Neural cell (in vitro differentiated cells): ENCODE measurements at regions not wholly inside any gene's neighbourhood (a gene's known extent, or its start where the extent isn't known, plus 50 kb on each side); places are given as distances from the start of the nearest gene placed in this dataset.

Source experiments
- H2AFZ ChIP-seq: fragments of 200-600, 300-800 bp; sonication (generic), shearing (Covaris generic); 2 replicates; pipeline ENCODE4 v1.6.0; 2014; ENCODE audit warnings: low read depth, mild to moderate bottlenecking, antibody characterized with exemption, low read length, moderate library complexity
- H3F3A ChIP-seq: fragments of 200-600 bp; shearing (Covaris generic); 2 replicates; pipeline ENCODE4 v1.6.1; 2016; ENCODE audit warnings: mild to moderate bottlenecking, moderate library complexity, mixed read lengths, antibody characterized with exemption, low read length; ENCODE audit not compliant: insufficient read depth, poor library complexity, severe bottlenecking
- H3K27ac ChIP-seq: fragments of 200-600, 300-800 bp; sonication (generic), shearing (Covaris generic); 2 replicates; pipeline ENCODE4 v1.5.1; 2014; ENCODE audit warnings: mild to moderate bottlenecking, low read length, moderate library complexity
- H3K27me3 ChIP-seq: fragments of 300-800, 200-600 bp; sonication (generic), shearing (Covaris generic); 2 replicates; pipeline ENCODE4 v1.6.0; 2014; ENCODE audit warnings: mild to moderate bottlenecking, low read depth, low read length, moderate library complexity; ENCODE audit not compliant: insufficient read depth
- H3K36me3 ChIP-seq: fragments of 300-800, 200-600 bp; sonication (generic), shearing (Covaris generic); 2 replicates; pipeline ENCODE4 v1.5.1; 2014; ENCODE audit warnings: mild to moderate bottlenecking, antibody characterized with exemption, low read length, moderate library complexity; ENCODE audit not compliant: insufficient read depth
- H3K4me2 ChIP-seq: fragments of 300-800, 200-600 bp; sonication (generic), shearing (Covaris generic); 2 replicates; pipeline ENCODE4 v1.6.0; 2014; ENCODE audit warnings: mild to moderate bottlenecking, low read length
- H3K4me3 ChIP-seq: fragments of 300-800, 200-600 bp; sonication (generic), shearing (Covaris generic); 2 replicates; pipeline ENCODE4 v1.5.1; 2014; ENCODE audit warnings: mild to moderate bottlenecking, low read length, moderate library complexity
- H3K79me2 ChIP-seq: fragments of 200-600 bp; shearing (Covaris generic); replicated peaks from 2 replicates; pipeline ENCODE4 v1.6.0; 2014; ENCODE audit warnings: mild to moderate bottlenecking, low read length, moderate library complexity; ENCODE audit not compliant: insufficient read depth
- H3K9ac ChIP-seq: fragments of 300-800, 200-600 bp; sonication (generic), shearing (Covaris generic); 2 replicates; pipeline ENCODE4 v1.6.1; 2016; ENCODE audit warnings: mild to moderate bottlenecking, low read length, mixed read lengths
- H3K9me2 ChIP-seq: fragments of 200-600 bp; shearing (Covaris generic); 2 replicates; pipeline ENCODE4 v1.6.1; 2016; ENCODE audit warnings: mild to moderate bottlenecking, low read length, mixed read lengths; ENCODE audit not compliant: insufficient read depth
- H3K9me3 ChIP-seq: fragments of 200-600, 300-800 bp; sonication (generic), shearing (Covaris generic); 2 replicates; pipeline ENCODE4 v1.6.1; 2016; ENCODE audit warnings: mild to moderate bottlenecking, mixed run types, low read length, moderate library complexity, mixed read lengths
- H4K20me1 ChIP-seq: fragments of 200-600 bp; shearing (Covaris generic); 2 replicates; pipeline ENCODE4 v1.6.1; 2016; ENCODE audit warnings: mild to moderate bottlenecking, mixed run types; ENCODE audit not compliant: insufficient read depth
- CTCF ChIP-seq: fragments of 450-650 bp; IDR thresholded peaks from 2 replicates; pipeline ENCODE4 v1.5.1; 2014; ENCODE audit warnings: antibody characterized with exemption, mild to moderate bottlenecking, moderate library complexity; ENCODE audit not compliant: poor library complexity, severe bottlenecking
- EP300 ChIP-seq: fragments of 450-650 bp; conservative IDR thresholded peaks from 2 replicates; pipeline ENCODE4 v1.6.1; 2014; ENCODE audit warnings: antibody characterized with exemption, mild to moderate bottlenecking, moderate library complexity; ENCODE audit not compliant: poor library complexity, severe bottlenecking
- EZH2 ChIP-seq: fragments of 200-600, 300-800 bp; shearing (Covaris generic), sonication (generic); IDR thresholded peaks from 2 replicates; pipeline ENCODE4 v1.6.1; 2014; ENCODE audit warnings: antibody characterized with exemption, low read length, borderline replicate concordance, mild to moderate bottlenecking; ENCODE audit not compliant: insufficient read depth, poor library complexity, severe bottlenecking
- MXI1 ChIP-seq: fragments of 450-650 bp; conservative IDR thresholded peaks from 2 replicates; pipeline ENCODE4 v1.6.1; 2014; ENCODE audit warnings: antibody characterized with exemption, mild to moderate bottlenecking; ENCODE audit not compliant: poor library complexity, severe bottlenecking
- POLR2AphosphoS5 ChIP-seq: IDR thresholded peaks from 2 replicates; pipeline ENCODE4 v1.6.1; 2012
- RAD21 ChIP-seq: fragments of 450-650 bp; conservative IDR thresholded peaks from 2 replicates; pipeline ENCODE4 v1.6.1; 2014; ENCODE audit warnings: antibody characterized with exemption, mild to moderate bottlenecking, moderate library complexity
- SMC3 ChIP-seq: fragments of 450-650 bp; conservative IDR thresholded peaks from 2 replicates; pipeline ENCODE4 v1.6.1; 2014; ENCODE audit warnings: antibody characterized with exemption, mild to moderate bottlenecking, moderate library complexity; ENCODE audit not compliant: poor library complexity
- TAF1 ChIP-seq: IDR thresholded peaks from 2 replicates; pipeline ENCODE4 v1.6.1; 2012; ENCODE audit warnings: low read depth
- TF ChIP-seq, protein P1 (sequence below): IDR thresholded peaks from 2 replicates; pipeline ENCODE4 v1.6.1; 2012; ENCODE audit warnings: borderline replicate concordance

DNA sequence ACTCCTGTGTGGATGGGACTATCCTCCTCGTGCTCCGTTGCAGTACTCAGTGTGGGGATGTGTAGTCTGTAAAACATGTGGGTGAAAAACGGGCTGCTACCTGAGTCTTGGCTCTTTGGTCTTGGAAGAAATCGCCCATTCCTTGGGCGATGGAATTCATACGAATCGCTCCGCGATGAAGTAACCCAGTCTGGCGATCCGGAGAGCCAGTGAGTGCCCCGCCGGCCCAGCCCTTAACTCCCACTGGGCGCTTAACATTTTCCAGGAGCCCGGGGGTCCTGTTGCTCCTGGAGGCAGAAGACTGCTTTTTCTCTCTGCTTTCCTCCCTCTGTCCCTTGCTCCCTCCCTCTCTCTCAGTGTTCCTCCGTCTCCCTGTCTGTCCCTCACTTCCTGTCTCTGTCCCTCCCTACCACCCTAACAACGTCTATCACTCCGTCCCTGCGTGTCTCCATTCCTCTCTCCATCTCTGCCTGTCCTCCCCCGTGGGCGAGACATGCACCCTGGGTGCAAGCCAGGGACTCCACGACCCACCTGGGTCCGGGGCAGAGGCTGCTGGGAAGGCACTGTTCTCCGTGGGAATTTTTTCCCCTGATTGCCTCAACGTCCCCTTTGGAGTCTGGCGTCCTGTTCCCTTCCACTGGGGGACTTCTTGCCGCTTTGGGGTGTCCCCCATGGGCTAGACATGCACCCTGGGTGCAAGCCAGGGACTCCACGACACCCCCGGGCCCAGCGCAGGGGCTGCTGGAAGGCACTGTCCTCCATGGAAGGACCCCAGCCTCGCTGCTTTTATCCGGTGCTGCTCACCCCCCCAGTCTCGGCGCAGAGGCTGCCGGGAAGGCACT lies 188.6 kb downstream of the ALG10 start:
- Histone ChIP-seq H3F3A (no peaks in the 10 kb centered on the region), H3K27me3 (no peaks in the 10 kb centered on the region), H2AFZ (no peak overlapping the region), H3K9me3 (peaks cover 4% of the 10 kb centered on the region), H3K4me2 (no peak overlapping the region), H3K4me3 (no peak overlapping the region), H3K9ac (no peak overlapping the region), H3K27ac (no peak overlapping the region), H4K20me1 (no peaks in the 10 kb centered on the region), H3K79me2 (no peaks in the 10 kb centered on the region), H3K9me2 (no peaks in the 10 kb centered on the region), H3K36me3 (no peaks in the 10 kb centered on the region)
- TF ChIP-seq EZH2 (no peak), RAD21 (no peak), POLR2AphosphoS5 (no peak), MXI1 (no peak), SMC3 (no peak), EP300 (no peak), TAF1 (no peak), CTCF (no peak)
- TF ChIP-seq, protein P1, sequence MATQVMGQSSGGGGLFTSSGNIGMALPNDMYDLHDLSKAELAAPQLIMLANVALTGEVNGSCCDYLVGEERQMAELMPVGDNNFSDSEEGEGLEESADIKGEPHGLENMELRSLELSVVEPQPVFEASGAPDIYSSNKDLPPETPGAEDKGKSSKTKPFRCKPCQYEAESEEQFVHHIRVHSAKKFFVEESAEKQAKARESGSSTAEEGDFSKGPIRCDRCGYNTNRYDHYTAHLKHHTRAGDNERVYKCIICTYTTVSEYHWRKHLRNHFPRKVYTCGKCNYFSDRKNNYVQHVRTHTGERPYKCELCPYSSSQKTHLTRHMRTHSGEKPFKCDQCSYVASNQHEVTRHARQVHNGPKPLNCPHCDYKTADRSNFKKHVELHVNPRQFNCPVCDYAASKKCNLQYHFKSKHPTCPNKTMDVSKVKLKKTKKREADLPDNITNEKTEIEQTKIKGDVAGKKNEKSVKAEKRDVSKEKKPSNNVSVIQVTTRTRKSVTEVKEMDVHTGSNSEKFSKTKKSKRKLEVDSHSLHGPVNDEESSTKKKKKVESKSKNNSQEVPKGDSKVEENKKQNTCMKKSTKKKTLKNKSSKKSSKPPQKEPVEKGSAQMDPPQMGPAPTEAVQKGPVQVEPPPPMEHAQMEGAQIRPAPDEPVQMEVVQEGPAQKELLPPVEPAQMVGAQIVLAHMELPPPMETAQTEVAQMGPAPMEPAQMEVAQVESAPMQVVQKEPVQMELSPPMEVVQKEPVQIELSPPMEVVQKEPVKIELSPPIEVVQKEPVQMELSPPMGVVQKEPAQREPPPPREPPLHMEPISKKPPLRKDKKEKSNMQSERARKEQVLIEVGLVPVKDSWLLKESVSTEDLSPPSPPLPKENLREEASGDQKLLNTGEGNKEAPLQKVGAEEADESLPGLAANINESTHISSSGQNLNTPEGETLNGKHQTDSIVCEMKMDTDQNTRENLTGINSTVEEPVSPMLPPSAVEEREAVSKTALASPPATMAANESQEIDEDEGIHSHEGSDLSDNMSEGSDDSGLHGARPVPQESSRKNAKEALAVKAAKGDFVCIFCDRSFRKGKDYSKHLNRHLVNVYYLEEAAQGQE = no peak

GRCh38 chr12:34212651-34213050 lies 190.4 kb downstream of the ALG10 start:
- Histone ChIP-seq H2AFZ (no peak overlapping the region), H3K4me3 (no peak overlapping the region), H3K79me2 (no peaks in the 10 kb centered on the region), H3F3A (no peaks in the 10 kb centered on the region), H3K36me3 (no peaks in the 10 kb centered on the region), H3K9me3 (peaks cover 4% of the 10 kb centered on the region), H3K27me3 (no peaks in the 10 kb centered on the region), H3K9me2 (no peaks in the 10 kb centered on the region), H3K4me2 (no peak overlapping the region), H3K9ac (no peak overlapping the region), H4K20me1 (no peaks in the 10 kb centered on the region), H3K27ac (no peak overlapping the region)
- TF ChIP-seq CTCF (no peak), TAF1 (no peak), POLR2AphosphoS5 (no peak), EZH2 (no peak), EP300 (no peak), MXI1 (no peak), RAD21 (no peak), SMC3 (no peak)
- TF ChIP-seq, protein P1 = no peak
